Activated CD4-positive, CD25-positive, alpha-beta regulatory T cell treated with anti-CD3 and anti-CD28 coated beads, Interleukin-2, amount 50 U/mL, for 24 hours (primary cell): ENCODE measurements at regions not wholly inside any gene's neighbourhood (a gene's known extent, or its start where the extent isn't known, plus 50 kb on each side); places are given as distances from the start of the nearest gene placed in this dataset.

Experiments used
- ATAC-seq, 2 donors: fragments of 150-1000 bp; cut with Tn5 transposase; one replicate each; pipeline ENCODE4 v1.10.0; 2021; ENCODE audit warnings: mild to moderate bottlenecking in 1 of 2, moderate library complexity in 1 of 2

GRCh38 chr10:124226271-124227054 lies 133.1 kb upstream of the CHST15 start:
- ATAC-seq, result no peak

GRCh38 chr10:124225467-124226270 lies 132.3 kb upstream of the CHST15 start:
- ATAC-seq, result peak; percentile 30 to 44

GRCh38 chr10:124225029-124225466 lies 131.7 kb upstream of the CHST15 start:
- ATAC-seq, result no peak

GRCh38 chr10:124224331-124225028 lies 131.1 kb upstream of the CHST15 start:
- ATAC-seq, result peak; percentile 9 to 10

- no peak for ATAC-seq
Observed at GRCh38 chr10:124223711-124224085, 130.3 kb upstream of the CHST15 start.

GRCh38 chr10:124222988-124223710 lies 129.8 kb upstream of the CHST15 start:
- ATAC-seq, result no peak

- ATAC-seq, result no peak
Observed at GRCh38 chr10:124222318-124222987, 129.1 kb upstream of the CHST15 start.

- ATAC-seq, result no peak
Observed at GRCh38 chr10:124221356-124222317, 128.2 kb upstream of the CHST15 start.

- no peak for ATAC-seq
Observed at GRCh38 chr10:124220971-124221355, 127.6 kb upstream of the CHST15 start.

GRCh38 chr10:124220547-124220946 lies 127.1 kb upstream of the CHST15 start:
- no peak for ATAC-seq

GRCh38 chr10:124219655-124220054 lies 126.3 kb upstream of the CHST15 start:
- no peak for ATAC-seq

GRCh38 chr10:124219062-124219461 lies 125.7 kb upstream of the CHST15 start:
- no peak for ATAC-seq

- no peak for ATAC-seq
Observed at GRCh38 chr10:124217906-124218804, 124.8 kb upstream of the CHST15 start.

GRCh38 chr10:124217031-124217430 lies 123.6 kb upstream of the CHST15 start:
- no peak for ATAC-seq

GRCh38 chr10:124214610-124215375 lies 121.4 kb upstream of the CHST15 start:
- ATAC-seq, result no peak

GRCh38 chr10:124213899-124214510 lies 120.6 kb upstream of the CHST15 start:
- ATAC-seq, result no peak

- ATAC-seq, result no peak
Observed at GRCh38 chr10:124213471-124213870, 120.1 kb upstream of the CHST15 start.

GRCh38 chr10:124212702-124213101 lies 119.3 kb upstream of the CHST15 start:
- ATAC-seq, result no peak

GRCh38 chr10:124211921-124212320 lies 118.5 kb upstream of the CHST15 start:
- no peak for ATAC-seq
